WTC11 (cell line): ENCODE measurements at regions not wholly inside any gene's neighbourhood (a gene's known extent, or its start where the extent isn't known, plus 50 kb on each side); places are given as distances from the start of the nearest gene placed in this dataset.

Source experiments
- ATAC-seq: fragments of 200-7000 bp; cut with Tn5 transposase; 2 replicates; pipeline ENCODE4 v1.10.0; 2021; ENCODE audit warnings: mild to moderate bottlenecking, moderate library complexity
- CTCF ChIA-PET: fragments of 300-600 bp; sonication (Branson Sonifier 250); formaldehyde crosslinking; loops from one replicate; lab custom pipeline; 2021; ENCODE audit warnings: antibody characterized with exemption; lab: Charles Lee
- POLR2A ChIA-PET: fragments of 350-600 bp; sonication (Branson Sonifier 250); formaldehyde crosslinking; loops from one replicate; lab custom pipeline; 2021; ENCODE audit warnings: antibody characterized with exemption; lab: Charles Lee
- DNase-seq: peaks from one replicate; pipeline ENCODE4 v3.0.0; 2021; ENCODE audit warnings: low spot score
- H3K27ac Mint-ChIP-seq: 2 replicates; pipeline ENCODE4 v1.8.0; 2021; ENCODE audit warnings: mixed read lengths
- H3K27me3 Mint-ChIP-seq: 2 replicates; pipeline ENCODE4 v1.8.0; 2021; ENCODE audit warnings: low read depth, mild to moderate bottlenecking, moderate library complexity, mixed read lengths
- H3K36me3 Mint-ChIP-seq: 2 replicates; pipeline ENCODE4 v1.8.0; 2021; ENCODE audit warnings: mixed read lengths
- H3K4me1 Mint-ChIP-seq: 2 replicates; pipeline ENCODE4 v1.8.0; 2022; ENCODE audit warnings: mixed read lengths
- H3K4me3 Mint-ChIP-seq: 2 replicates; pipeline ENCODE4 v1.8.0; 2021; ENCODE audit warnings: mild to moderate bottlenecking, moderate library complexity, mixed read lengths
- H3K9me3 Mint-ChIP-seq: 2 replicates; pipeline ENCODE4 v1.8.0; 2021; ENCODE audit warnings: mixed read lengths
- CREM ChIP-seq: sonication (generic); formaldehyde crosslinking; IDR thresholded peaks from 2 replicates; pipeline ENCODE4 v1.8.1; 2022; ENCODE audit warnings: mild to moderate bottlenecking, missing genetic modification reagents, moderate library complexity
- E2F1 ChIP-seq: sonication (generic); formaldehyde crosslinking; IDR thresholded peaks from 2 replicates; pipeline ENCODE4 v1.8.0; 2022; ENCODE audit warnings: mild to moderate bottlenecking, missing genetic modification reagents
- FOXK1 ChIP-seq: sonication (generic); formaldehyde crosslinking; IDR thresholded peaks from 2 replicates; pipeline ENCODE4 v1.8.0; 2022; ENCODE audit warnings: mild to moderate bottlenecking, moderate library complexity, missing genetic modification reagents
- GTF2I ChIP-seq: fragments of 250-450 bp; sonication (Bioruptor Pico); conservative IDR thresholded peaks from 2 replicates; pipeline ENCODE4 v1.4.0; 2021; ENCODE audit warnings: mild to moderate bottlenecking
- MYBL2 ChIP-seq: sonication (generic); formaldehyde crosslinking; IDR thresholded peaks from 2 replicates; pipeline ENCODE4 v1.8.1; 2023; ENCODE audit warnings: mild to moderate bottlenecking, moderate library complexity, missing genetic modification reagents
- OVOL2 ChIP-seq: fragments of 250-450 bp; sonication (Bioruptor Pico); IDR thresholded peaks from 2 replicates; pipeline ENCODE4 v1.9.0; 2021; ENCODE audit warnings: mild to moderate bottlenecking, borderline replicate concordance
- SMAD4 ChIP-seq: sonication (generic); formaldehyde crosslinking; IDR thresholded peaks from 2 replicates; pipeline ENCODE4 v1.8.0; 2022; ENCODE audit warnings: mild to moderate bottlenecking, missing genetic modification reagents
- TEAD1 ChIP-seq: sonication (generic); formaldehyde crosslinking; IDR thresholded peaks from 2 replicates; pipeline ENCODE4 v1.8.0; 2022; ENCODE audit warnings: mild to moderate bottlenecking, missing genetic modification reagents
- TEAD4 ChIP-seq: sonication (generic); formaldehyde crosslinking; IDR thresholded peaks from 2 replicates; pipeline ENCODE4 v1.8.0; 2022; ENCODE audit warnings: mild to moderate bottlenecking, missing genetic modification reagents
- ZNF138 ChIP-seq: sonication (generic); formaldehyde crosslinking; conservative IDR thresholded peaks from 2 replicates; pipeline ENCODE4 v1.8.1; 2022; ENCODE audit warnings: mild to moderate bottlenecking, moderate library complexity, missing genetic modification reagents
- ZNF317 ChIP-seq: sonication (generic); formaldehyde crosslinking; IDR thresholded peaks from 2 replicates; pipeline ENCODE4 v1.8.1; 2023; ENCODE audit warnings: low read depth, mild to moderate bottlenecking, moderate library complexity, missing genetic modification reagents, borderline replicate concordance
- ZNF396 ChIP-seq: fragments of 250-450 bp; sonication (Bioruptor Pico); IDR thresholded peaks from 2 replicates; pipeline ENCODE4 v1.8.0; 2021; ENCODE audit warnings: mild to moderate bottlenecking, moderate library complexity, borderline replicate concordance
- ZNF423 ChIP-seq: fragments of 250-450 bp; sonication (Bioruptor Pico); IDR thresholded peaks from 2 replicates; pipeline ENCODE4 v2.1.2; 2022; ENCODE audit warnings: mild to moderate bottlenecking, moderate library complexity
- TF ChIP-seq, protein P1 (sequence below): sonication (generic); formaldehyde crosslinking; IDR thresholded peaks from 2 replicates; pipeline ENCODE4 v1.8.0; 2023; ENCODE audit warnings: missing genetic modification reagents
- TF ChIP-seq, protein P2 (sequence below): fragments of 200-600 bp; IDR thresholded peaks from 2 replicates; pipeline ENCODE4 v1.8.0; 2022; ENCODE audit warnings: antibody characterized with exemption
- TF ChIP-seq, protein P3 (sequence below): sonication (generic); formaldehyde crosslinking; IDR thresholded peaks from 2 replicates; pipeline ENCODE4 v1.8.1; 2023; ENCODE audit warnings: mild to moderate bottlenecking, missing genetic modification reagents
- TF ChIP-seq, protein P4 (sequence below): sonication (generic); formaldehyde crosslinking; IDR thresholded peaks from 2 replicates; pipeline ENCODE4 v1.8.1; 2023; ENCODE audit warnings: mild to moderate bottlenecking, moderate library complexity, missing genetic modification reagents
- TF ChIP-seq, protein P5 (sequence below): fragments of 250-450 bp; sonication (Bioruptor Pico); IDR thresholded peaks from 2 replicates; pipeline ENCODE4 v1.9.0; 2021; ENCODE audit warnings: mild to moderate bottlenecking, borderline replicate concordance

DNA sequence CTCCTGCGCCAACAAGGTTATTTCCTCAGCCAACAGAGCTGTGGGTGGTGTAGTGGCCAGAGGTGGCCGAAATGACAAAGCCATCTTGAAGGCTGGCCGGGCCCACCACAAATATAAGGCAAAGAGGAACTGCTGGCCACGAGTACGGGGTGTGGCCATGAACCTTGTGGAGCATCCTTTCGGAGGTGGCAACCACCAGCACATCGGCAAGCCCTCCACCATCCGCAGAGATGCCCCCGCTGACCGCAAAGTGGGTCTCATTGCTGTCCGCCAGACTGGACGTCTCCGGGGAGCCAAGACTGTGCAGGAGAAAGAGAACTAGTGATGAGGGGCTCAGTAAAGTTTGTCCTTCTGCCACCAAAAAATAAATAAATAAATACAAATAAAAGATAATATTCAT lies 481.4 kb upstream of the NAALADL2 start:
- Mint-ChIP-seq H3K27ac (no peak overlapping the region), H3K27me3 (no peaks in the 10 kb centered on the region), H3K9me3 (peaks cover 4% of the 10 kb centered on the region; the same call in 1 of the 2 replicates), H3K4me3 (no peak overlapping the region), H3K36me3 (peaks cover 4% of the 10 kb centered on the region; the same call in 1 of the 2 replicates), H3K4me1 (peaks cover 9% of the 10 kb centered on the region)
- ATAC-seq = no peak
- ChIA-PET POLR2A (no interaction called here), CTCF (no interaction called here)
- DNase-seq = no peak
- TF ChIP-seq OVOL2 (no peak), FOXK1 (CRISPR knock-in tag) (no peak), ZNF317 (no peak)
- TF ChIP-seq, protein P1, sequence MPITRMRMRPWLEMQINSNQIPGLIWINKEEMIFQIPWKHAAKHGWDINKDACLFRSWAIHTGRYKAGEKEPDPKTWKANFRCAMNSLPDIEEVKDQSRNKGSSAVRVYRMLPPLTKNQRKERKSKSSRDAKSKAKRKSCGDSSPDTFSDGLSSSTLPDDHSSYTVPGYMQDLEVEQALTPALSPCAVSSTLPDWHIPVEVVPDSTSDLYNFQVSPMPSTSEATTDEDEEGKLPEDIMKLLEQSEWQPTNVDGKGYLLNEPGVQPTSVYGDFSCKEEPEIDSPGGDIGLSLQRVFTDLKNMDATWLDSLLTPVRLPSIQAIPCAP = no peak
- TF ChIP-seq, protein P2, sequence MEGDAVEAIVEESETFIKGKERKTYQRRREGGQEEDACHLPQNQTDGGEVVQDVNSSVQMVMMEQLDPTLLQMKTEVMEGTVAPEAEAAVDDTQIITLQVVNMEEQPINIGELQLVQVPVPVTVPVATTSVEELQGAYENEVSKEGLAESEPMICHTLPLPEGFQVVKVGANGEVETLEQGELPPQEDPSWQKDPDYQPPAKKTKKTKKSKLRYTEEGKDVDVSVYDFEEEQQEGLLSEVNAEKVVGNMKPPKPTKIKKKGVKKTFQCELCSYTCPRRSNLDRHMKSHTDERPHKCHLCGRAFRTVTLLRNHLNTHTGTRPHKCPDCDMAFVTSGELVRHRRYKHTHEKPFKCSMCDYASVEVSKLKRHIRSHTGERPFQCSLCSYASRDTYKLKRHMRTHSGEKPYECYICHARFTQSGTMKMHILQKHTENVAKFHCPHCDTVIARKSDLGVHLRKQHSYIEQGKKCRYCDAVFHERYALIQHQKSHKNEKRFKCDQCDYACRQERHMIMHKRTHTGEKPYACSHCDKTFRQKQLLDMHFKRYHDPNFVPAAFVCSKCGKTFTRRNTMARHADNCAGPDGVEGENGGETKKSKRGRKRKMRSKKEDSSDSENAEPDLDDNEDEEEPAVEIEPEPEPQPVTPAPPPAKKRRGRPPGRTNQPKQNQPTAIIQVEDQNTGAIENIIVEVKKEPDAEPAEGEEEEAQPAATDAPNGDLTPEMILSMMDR = no peak
- TF ChIP-seq, protein P3, sequence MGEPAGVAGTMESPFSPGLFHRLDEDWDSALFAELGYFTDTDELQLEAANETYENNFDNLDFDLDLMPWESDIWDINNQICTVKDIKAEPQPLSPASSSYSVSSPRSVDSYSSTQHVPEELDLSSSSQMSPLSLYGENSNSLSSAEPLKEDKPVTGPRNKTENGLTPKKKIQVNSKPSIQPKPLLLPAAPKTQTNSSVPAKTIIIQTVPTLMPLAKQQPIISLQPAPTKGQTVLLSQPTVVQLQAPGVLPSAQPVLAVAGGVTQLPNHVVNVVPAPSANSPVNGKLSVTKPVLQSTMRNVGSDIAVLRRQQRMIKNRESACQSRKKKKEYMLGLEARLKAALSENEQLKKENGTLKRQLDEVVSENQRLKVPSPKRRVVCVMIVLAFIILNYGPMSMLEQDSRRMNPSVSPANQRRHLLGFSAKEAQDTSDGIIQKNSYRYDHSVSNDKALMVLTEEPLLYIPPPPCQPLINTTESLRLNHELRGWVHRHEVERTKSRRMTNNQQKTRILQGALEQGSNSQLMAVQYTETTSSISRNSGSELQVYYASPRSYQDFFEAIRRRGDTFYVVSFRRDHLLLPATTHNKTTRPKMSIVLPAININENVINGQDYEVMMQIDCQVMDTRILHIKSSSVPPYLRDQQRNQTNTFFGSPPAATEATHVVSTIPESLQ (CRISPR knock-in tag) = no peak
- TF ChIP-seq, protein P4, sequence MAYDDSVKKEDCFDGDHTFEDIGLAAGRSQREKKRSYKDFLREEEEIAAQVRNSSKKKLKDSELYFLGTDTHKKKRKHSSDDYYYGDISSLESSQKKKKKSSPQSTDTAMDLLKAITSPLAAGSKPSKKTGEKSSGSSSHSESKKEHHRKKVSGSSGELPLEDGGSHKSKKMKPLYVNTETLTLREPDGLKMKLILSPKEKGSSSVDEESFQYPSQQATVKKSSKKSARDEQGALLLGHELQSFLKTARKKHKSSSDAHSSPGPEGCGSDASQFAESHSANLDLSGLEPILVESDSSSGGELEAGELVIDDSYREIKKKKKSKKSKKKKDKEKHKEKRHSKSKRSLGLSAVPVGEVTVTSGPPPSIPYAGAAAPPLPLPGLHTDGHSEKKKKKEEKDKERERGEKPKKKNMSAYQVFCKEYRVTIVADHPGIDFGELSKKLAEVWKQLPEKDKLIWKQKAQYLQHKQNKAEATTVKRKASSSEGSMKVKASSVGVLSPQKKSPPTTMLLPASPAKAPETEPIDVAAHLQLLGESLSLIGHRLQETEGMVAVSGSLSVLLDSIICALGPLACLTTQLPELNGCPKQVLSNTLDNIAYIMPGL = no peak

DNA sequence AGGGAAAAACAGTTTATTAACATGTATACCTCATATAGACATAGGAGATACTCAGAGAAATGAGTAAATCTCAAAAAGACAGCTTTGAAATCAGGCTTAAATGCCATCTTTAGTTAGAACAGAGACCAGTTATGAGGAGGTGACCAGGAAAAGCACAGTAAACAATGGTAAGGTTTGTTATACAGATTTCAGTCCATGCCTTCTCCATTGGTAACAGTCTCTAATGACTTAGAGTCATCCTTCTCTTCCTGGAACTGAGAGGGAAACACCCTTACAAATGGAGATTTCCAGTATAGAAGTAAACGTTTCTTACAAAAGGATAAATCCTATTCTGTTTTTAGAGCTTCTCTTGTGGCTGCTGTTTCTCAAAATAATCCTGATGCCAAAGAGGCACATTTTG lies 476.3 kb upstream of the NAALADL2 start:
- ChIA-PET CTCF (no interaction called here), POLR2A (interaction anchor here (0.6 kb wide), 1 partner anchor 369 kb away, joined by 3 read pairs; no protein-coding TSS in a partner anchor)
- no peaks in the 10 kb centered on the region for H3K27me3 Mint-ChIP-seq
- peaks cover 18% of the 10 kb centered on the region for H3K36me3 Mint-ChIP-seq
- peaks cover 34% of the 10 kb centered on the region for H3K9me3 Mint-ChIP-seq
- peaks cover 26% of the 10 kb centered on the region for H3K4me1 Mint-ChIP-seq
- no peak overlapping the region for H3K4me3 Mint-ChIP-seq
- no peak overlapping the region for H3K27ac Mint-ChIP-seq
- TF ChIP-seq ZNF138 (CRISPR knock-in tag) = no peak
- no peak for DNase-seq
- ATAC-seq = no peak

- H3K27me3 Mint-ChIP-seq = no peaks in the 10 kb centered on the region
- POLR2A ChIA-PET = no interaction called here
- H3K36me3 Mint-ChIP-seq = peaks cover 43% of the 10 kb centered on the region
- peaks cover 53% of the 10 kb centered on the region for H3K9me3 Mint-ChIP-seq
- H3K4me1 Mint-ChIP-seq = peaks cover 18% of the 10 kb centered on the region
- TF ChIP-seq E2F1 = no peak
- no peak for TF ChIP-seq TEAD4 (CRISPR knock-in tag)
- TF ChIP-seq SMAD4 (CRISPR knock-in tag) = no peak
- no peak for TF ChIP-seq FOXK1 (CRISPR knock-in tag)
- TF ChIP-seq MYBL2 (CRISPR knock-in tag) = no peak
- TF ChIP-seq, protein P5, sequence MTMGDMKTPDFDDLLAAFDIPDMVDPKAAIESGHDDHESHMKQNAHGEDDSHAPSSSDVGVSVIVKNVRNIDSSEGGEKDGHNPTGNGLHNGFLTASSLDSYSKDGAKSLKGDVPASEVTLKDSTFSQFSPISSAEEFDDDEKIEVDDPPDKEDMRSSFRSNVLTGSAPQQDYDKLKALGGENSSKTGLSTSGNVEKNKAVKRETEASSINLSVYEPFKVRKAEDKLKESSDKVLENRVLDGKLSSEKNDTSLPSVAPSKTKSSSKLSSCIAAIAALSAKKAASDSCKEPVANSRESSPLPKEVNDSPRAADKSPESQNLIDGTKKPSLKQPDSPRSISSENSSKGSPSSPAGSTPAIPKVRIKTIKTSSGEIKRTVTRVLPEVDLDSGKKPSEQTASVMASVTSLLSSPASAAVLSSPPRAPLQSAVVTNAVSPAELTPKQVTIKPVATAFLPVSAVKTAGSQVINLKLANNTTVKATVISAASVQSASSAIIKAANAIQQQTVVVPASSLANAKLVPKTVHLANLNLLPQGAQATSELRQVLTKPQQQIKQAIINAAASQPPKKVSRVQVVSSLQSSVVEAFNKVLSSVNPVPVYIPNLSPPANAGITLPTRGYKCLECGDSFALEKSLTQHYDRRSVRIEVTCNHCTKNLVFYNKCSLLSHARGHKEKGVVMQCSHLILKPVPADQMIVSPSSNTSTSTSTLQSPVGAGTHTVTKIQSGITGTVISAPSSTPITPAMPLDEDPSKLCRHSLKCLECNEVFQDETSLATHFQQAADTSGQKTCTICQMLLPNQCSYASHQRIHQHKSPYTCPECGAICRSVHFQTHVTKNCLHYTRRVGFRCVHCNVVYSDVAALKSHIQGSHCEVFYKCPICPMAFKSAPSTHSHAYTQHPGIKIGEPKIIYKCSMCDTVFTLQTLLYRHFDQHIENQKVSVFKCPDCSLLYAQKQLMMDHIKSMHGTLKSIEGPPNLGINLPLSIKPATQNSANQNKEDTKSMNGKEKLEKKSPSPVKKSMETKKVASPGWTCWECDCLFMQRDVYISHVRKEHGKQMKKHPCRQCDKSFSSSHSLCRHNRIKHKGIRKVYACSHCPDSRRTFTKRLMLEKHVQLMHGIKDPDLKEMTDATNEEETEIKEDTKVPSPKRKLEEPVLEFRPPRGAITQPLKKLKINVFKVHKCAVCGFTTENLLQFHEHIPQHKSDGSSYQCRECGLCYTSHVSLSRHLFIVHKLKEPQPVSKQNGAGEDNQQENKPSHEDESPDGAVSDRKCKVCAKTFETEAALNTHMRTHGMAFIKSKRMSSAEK (CRISPR knock-in tag) = no peak
- no peak for TF ChIP-seq ZNF396 (CRISPR knock-in tag)
- no peak for TF ChIP-seq ZNF423 (CRISPR knock-in tag)
- no peak for TF ChIP-seq TEAD1 (CRISPR knock-in tag)
- no peak for TF ChIP-seq CREM (CRISPR knock-in tag)
- TF ChIP-seq GTF2I = no peak
- no peak overlapping the region for H3K4me3 Mint-ChIP-seq
- DNase-seq = no peak
- CTCF ChIA-PET = no interaction called here
- no peak overlapping the region for H3K27ac Mint-ChIP-seq
- ATAC-seq = no peak
Observed at GRCh38 chr3:174387736-174388135, 471.4 kb upstream of the NAALADL2 start.
